ENCODE measurements at regions not wholly inside any gene's neighbourhood (a gene's known extent, or its start where the extent isn't known, plus 50 kb on each side); places are given as distances from the start of the nearest gene placed in this dataset.

- intact Hi-C loops (cut with micrococcal nuclease) = no loop called here
- H3K36me3 Mint-ChIP-seq (ENCODE audit: low read depth) = no peaks in the 10 kb centered on the region
- H3K4me1 Mint-ChIP-seq = no peaks in the 10 kb centered on the region
- no peaks in the 10 kb centered on the region for H3K9me3 Mint-ChIP-seq
- no peak overlapping the region for H3K27ac Mint-ChIP-seq
- no peaks in the 10 kb centered on the region for H3K27me3 Mint-ChIP-seq
- no peak for DNase-seq
- H3K4me3 Mint-ChIP-seq = no peak overlapping the region
Observed at GRCh38 chr16:54697677-54698076, 233.0 kb upstream of the IRX5 start.

DNA sequence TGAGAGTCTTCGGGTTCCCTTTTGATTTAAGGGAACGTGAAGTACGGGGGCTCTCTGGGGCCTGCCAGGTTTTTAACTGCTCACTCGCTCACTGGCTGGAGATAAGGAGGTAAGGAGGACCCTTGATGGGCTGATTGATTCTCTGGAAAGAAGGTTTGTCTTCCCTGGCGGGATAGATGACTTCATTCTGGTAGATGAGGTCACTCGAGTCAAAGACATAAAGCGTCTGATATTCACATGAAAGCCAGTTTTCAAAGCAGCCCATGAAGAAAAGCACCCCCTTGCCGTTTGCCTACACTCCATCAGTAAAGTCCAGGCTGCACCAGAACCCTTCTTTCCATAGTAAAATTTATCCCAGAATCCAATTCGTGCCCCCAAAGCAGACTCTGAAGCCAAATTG, 233.7 kb upstream of the IRX5 start:
- no peak for DNase-seq
- no peaks in the 10 kb centered on the region for H3K9me3 Mint-ChIP-seq
- H3K4me1 Mint-ChIP-seq = no peaks in the 10 kb centered on the region
- H3K27ac Mint-ChIP-seq = no peak overlapping the region
- no peak overlapping the region for H3K4me3 Mint-ChIP-seq
- intact Hi-C loops (cut with micrococcal nuclease) = no loop called here
- no peaks in the 10 kb centered on the region for H3K27me3 Mint-ChIP-seq
- no peaks in the 10 kb centered on the region for H3K36me3 Mint-ChIP-seq (ENCODE audit: low read depth)

GRCh38 chr16:54696522-54696921, 234.1 kb upstream of the IRX5 start:
- intact Hi-C loops (cut with micrococcal nuclease) = no loop called here
- DNase-seq = no peak
- Mint-ChIP-seq H3K4me1 (no peaks in the 10 kb centered on the region), H3K27me3 (no peaks in the 10 kb centered on the region), H3K9me3 (no peaks in the 10 kb centered on the region), H3K27ac (no peak overlapping the region), H3K4me3 (no peak overlapping the region), H3K36me3 (ENCODE audit: low read depth) (no peaks in the 10 kb centered on the region)

GRCh38 chr16:54694651-54695050, 236.0 kb upstream of the IRX5 start:
- no peaks in the 10 kb centered on the region for H3K9me3 Mint-ChIP-seq
- no peak overlapping the region for H3K4me3 Mint-ChIP-seq
- H3K36me3 Mint-ChIP-seq (ENCODE audit: low read depth) = no peaks in the 10 kb centered on the region
- no peaks in the 10 kb centered on the region for H3K4me1 Mint-ChIP-seq
- H3K27me3 Mint-ChIP-seq = no peaks in the 10 kb centered on the region
- no peak overlapping the region for H3K27ac Mint-ChIP-seq
- intact Hi-C loops (cut with micrococcal nuclease) = no loop called here
- DNase-seq = no peak

GRCh38 chr16:54693864-54694263, 236.8 kb upstream of the IRX5 start:
- Mint-ChIP-seq H3K4me1 (no peaks in the 10 kb centered on the region), H3K4me3 (no peak overlapping the region), H3K27me3 (no peaks in the 10 kb centered on the region), H3K9me3 (no peaks in the 10 kb centered on the region), H3K36me3 (ENCODE audit: low read depth) (no peaks in the 10 kb centered on the region), H3K27ac (no peak overlapping the region)
- DNase-seq = no peak
- intact Hi-C loops (cut with micrococcal nuclease) = no loop called here

DNA sequence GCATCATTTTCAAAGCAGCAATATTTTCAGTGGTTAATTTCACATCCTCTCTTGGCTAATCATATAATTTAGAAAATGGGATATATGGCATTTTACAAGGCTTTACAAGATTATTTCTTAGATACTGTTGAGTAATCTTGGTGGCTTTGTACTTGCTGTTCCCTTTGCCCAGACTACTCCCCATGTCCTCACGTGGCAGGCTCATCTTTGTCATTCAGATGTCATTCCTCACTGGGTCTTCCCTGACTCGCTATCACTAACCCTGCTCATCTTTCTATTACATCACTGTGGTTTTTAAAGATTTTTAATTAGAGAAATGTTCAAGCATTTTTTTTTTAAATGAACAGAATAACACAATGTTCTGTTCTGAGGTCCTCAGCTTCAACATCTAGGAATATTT, 240.0 kb upstream of the IRX5 start:
- Mint-ChIP-seq H3K4me3 (no peak overlapping the region), H3K4me1 (no peaks in the 10 kb centered on the region), H3K9me3 (no peaks in the 10 kb centered on the region), H3K27ac (no peak overlapping the region), H3K36me3 (ENCODE audit: low read depth) (no peaks in the 10 kb centered on the region), H3K27me3 (no peaks in the 10 kb centered on the region)
- intact Hi-C loops (cut with micrococcal nuclease) = no loop called here
- no peak for DNase-seq

DNA sequence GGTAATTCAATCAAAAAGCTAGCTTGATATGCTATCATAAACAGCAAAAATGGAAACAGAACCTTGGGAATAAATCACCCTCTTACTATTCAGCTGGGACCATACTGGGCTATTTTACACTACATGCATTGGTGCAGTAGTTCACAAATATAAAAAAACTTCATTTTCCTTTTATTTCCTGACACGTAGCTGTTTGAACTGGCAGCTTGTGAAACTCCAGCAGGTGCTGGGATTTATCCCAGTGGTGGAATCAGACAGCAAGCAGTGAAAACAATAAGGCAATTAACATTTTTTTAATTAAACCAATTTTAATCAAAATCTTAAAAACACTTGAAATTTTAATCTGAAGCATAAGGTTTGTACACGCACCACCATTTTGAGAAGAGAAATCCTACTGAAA, 240.4 kb upstream of the IRX5 start:
- no peak overlapping the region for H3K27ac Mint-ChIP-seq
- no peaks in the 10 kb centered on the region for H3K36me3 Mint-ChIP-seq (ENCODE audit: low read depth)
- H3K4me1 Mint-ChIP-seq = no peaks in the 10 kb centered on the region
- no peak for DNase-seq
- H3K9me3 Mint-ChIP-seq = no peaks in the 10 kb centered on the region
- no peak overlapping the region for H3K4me3 Mint-ChIP-seq
- intact Hi-C loops (cut with micrococcal nuclease) = no loop called here
- H3K27me3 Mint-ChIP-seq = no peaks in the 10 kb centered on the region

- Mint-ChIP-seq H3K36me3 (ENCODE audit: low read depth) (no peaks in the 10 kb centered on the region), H3K4me1 (no peaks in the 10 kb centered on the region), H3K4me3 (no peak overlapping the region), H3K27me3 (no peaks in the 10 kb centered on the region), H3K27ac (no peak overlapping the region), H3K9me3 (no peaks in the 10 kb centered on the region)
- DNase-seq = no peak
- intact Hi-C loops (cut with micrococcal nuclease) = no loop called here
Observed at GRCh38 chr16:54689072-54689865, 241.4 kb upstream of the IRX5 start.

DNA sequence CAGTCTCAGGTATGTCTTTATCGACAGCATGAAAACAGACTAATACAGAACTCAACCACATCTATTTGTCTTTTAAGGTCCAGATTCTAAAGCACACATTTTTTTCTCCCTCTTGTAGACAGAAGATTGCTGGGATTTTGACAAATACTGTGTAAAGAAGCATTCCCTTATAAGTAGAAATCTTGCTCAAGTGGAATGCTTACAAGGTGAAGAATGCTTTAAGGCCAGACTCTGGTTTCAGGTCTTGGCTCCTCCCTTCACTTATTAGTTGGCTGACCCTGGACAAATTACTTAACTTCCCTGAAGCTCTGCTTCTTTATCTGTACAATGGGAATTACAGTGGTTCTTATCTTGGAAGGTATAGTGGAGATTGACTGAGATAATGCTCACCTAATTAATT, 242.3 kb upstream of the IRX5 start:
- Mint-ChIP-seq H3K4me1 (no peaks in the 10 kb centered on the region), H3K4me3 (no peak overlapping the region), H3K36me3 (ENCODE audit: low read depth) (no peaks in the 10 kb centered on the region), H3K27ac (no peak overlapping the region), H3K27me3 (no peaks in the 10 kb centered on the region), H3K9me3 (no peaks in the 10 kb centered on the region)
- intact Hi-C loops (cut with micrococcal nuclease) = no loop called here
- no peak for DNase-seq

DNA sequence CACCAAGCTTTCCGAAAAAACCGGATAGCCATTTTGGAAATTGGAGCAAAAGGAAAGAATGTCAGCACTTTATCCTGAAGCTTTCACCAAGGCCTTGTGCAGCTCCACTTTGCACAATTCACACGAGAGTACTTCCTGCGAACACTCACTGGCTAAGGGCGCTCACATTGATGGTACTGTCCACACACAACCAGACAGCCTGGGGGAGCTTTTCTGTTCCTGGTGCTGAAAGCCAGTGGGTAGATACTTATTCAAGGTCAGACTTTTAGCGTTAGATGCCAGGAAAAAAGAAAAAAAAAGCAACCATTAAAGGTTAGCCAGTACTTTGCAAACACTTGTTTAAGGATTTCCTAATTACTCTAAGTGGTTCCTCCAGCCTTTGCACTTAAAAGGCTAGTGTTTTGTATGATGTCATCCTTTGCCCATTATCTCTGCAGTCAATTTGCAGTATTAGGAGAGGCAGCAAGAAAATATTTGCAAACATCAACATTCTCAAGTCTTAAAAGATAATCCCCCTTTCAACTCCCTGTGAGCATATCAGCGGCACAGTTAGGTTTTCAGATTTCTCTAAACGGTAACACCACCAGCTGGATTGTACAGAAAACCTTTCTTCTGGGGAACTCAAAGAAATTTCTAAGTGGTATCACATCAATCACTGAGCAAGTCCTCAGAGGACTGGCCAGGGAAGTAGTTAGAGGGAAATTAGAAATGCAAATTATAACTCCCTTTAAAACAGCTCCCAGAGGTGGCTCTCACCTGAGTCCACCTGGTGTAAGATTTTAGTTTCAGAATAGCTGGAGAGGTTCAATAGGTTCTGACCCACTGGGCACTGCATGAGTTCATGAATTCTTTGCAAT, 243.4 kb upstream of the IRX5 start:
- Mint-ChIP-seq H3K36me3 (ENCODE audit: low read depth) (no peaks in the 10 kb centered on the region), H3K4me1 (no peaks in the 10 kb centered on the region), H3K27ac (no peak overlapping the region), H3K9me3 (no peaks in the 10 kb centered on the region), H3K27me3 (no peaks in the 10 kb centered on the region), H3K4me3 (no peak overlapping the region)
- intact Hi-C loops (cut with micrococcal nuclease) = no loop called here
- DNase-seq = no peak

GRCh38 chr16:54685682-54686081, 245.0 kb upstream of the IRX5 start:
- intact Hi-C loops (cut with micrococcal nuclease) = no loop called here
- Mint-ChIP-seq H3K4me1 (no peaks in the 10 kb centered on the region), H3K9me3 (no peaks in the 10 kb centered on the region), H3K27ac (no peak overlapping the region), H3K27me3 (no peaks in the 10 kb centered on the region), H3K4me3 (no peak overlapping the region), H3K36me3 (ENCODE audit: low read depth) (no peaks in the 10 kb centered on the region)
- no peak for DNase-seq

DNA sequence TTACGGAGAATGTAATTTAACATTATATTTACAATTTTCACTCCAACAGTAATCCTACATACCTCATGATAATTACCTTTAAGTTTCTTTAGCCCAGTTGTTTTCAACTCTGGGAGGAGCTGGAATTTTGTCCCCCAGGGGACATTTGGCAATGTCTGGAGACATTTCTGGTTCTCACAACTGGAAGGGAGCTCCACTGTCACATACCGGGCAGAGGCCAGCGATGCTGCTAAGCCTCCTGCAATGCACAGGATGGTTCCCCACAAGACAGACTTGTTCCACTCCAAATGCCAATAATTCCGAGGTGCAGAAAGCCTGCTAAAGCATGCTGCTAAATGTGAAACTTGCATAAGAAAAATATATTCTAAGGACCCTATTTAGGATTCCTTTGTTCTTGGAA, 251.1 kb upstream of the IRX5 start:
- H3K36me3 Mint-ChIP-seq (ENCODE audit: low read depth) = no peaks in the 10 kb centered on the region
- no peak overlapping the region for H3K27ac Mint-ChIP-seq
- H3K27me3 Mint-ChIP-seq = no peaks in the 10 kb centered on the region
- intact Hi-C loops (cut with micrococcal nuclease) = no loop called here
- no peaks in the 10 kb centered on the region for H3K4me1 Mint-ChIP-seq
- no peak for DNase-seq
- no peak overlapping the region for H3K4me3 Mint-ChIP-seq
- H3K9me3 Mint-ChIP-seq = no peaks in the 10 kb centered on the region

GRCh38 chr16:54677308-54677950, 253.2 kb upstream of the IRX5 start:
- Mint-ChIP-seq H3K4me3 (no peak overlapping the region), H3K27ac (no peak overlapping the region), H3K36me3 (ENCODE audit: low read depth) (no peaks in the 10 kb centered on the region), H3K27me3 (no peaks in the 10 kb centered on the region), H3K4me1 (no peaks in the 10 kb centered on the region), H3K9me3 (no peaks in the 10 kb centered on the region)
- no peak for DNase-seq
- intact Hi-C loops (cut with micrococcal nuclease) = no loop called here

DNA sequence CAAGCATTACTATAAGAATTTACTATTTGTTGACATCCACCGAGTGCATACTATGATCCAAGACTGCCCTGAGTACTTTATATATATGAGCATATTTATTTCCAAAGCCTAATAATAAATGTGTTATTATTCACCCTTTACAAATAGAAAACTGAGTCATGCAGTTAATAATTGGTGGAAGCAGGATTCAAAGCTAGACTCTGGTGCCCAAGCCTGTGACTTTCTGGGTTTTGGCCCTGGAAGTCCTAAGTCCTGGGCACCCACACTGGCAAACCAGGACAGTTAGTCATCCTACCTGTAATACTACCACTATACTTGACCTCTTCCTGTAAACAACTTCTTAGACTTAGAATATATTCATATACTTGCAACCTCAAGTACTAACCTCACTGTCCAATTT, 257.4 kb upstream of the IRX5 start:
- H3K27me3 Mint-ChIP-seq = no peaks in the 10 kb centered on the region
- no peak overlapping the region for H3K27ac Mint-ChIP-seq
- no peak for DNase-seq
- no peaks in the 10 kb centered on the region for H3K9me3 Mint-ChIP-seq
- H3K36me3 Mint-ChIP-seq (ENCODE audit: low read depth) = no peaks in the 10 kb centered on the region
- intact Hi-C loops (cut with micrococcal nuclease) = no loop called here
- no peak overlapping the region for H3K4me3 Mint-ChIP-seq
- no peaks in the 10 kb centered on the region for H3K4me1 Mint-ChIP-seq
